NCI-H510A treated with DMSO at 0.1 percent for 48 hours (cell line): ENCODE measurements at regions not wholly inside any gene's neighbourhood (a gene's known extent, or its start where the extent isn't known, plus 50 kb on each side); places are given as distances from the start of the nearest gene placed in this dataset.
"Not testable (repeated sequence)": the region's sequence is repeated elsewhere in the genome, so short reads cannot be mapped to it uniquely, and the experiment has no call there.

ENCODE experiments used
- DNase-seq: peaks from one replicate; lab custom pipeline; 2025; lab: John Stamatoyannopoulos, UW

GRCh38 chr1:38500891-38501290 lies 358.7 kb downstream of the RRAGC start:
- no peak for DNase-seq

- DNase-seq: no peak
Observed at GRCh38 chr1:38500352-38500751, 359.2 kb downstream of the RRAGC start.

GRCh38 chr1:38498686-38499085 lies 360.9 kb downstream of the RRAGC start:
- DNase-seq: no peak

GRCh38 chr1:38497921-38498656 lies 361.5 kb downstream of the RRAGC start:
- no peak for DNase-seq

GRCh38 chr1:38493306-38493705 lies 366.3 kb downstream of the RRAGC start:
- not testable (repeated sequence) for DNase-seq

GRCh38 chr1:38489844-38490270 lies 369.7 kb downstream of the RRAGC start:
- peak; percentile 38 for DNase-seq

GRCh38 chr1:38488162-38488898 lies 371.2 kb downstream of the RRAGC start:
- no peak for DNase-seq

- no peak for DNase-seq
Observed at GRCh38 chr1:38487396-38487795, 372.2 kb downstream of the RRAGC start.

- no peak for DNase-seq
Observed at GRCh38 chr1:38486085-38486484, 373.5 kb downstream of the RRAGC start.

- DNase-seq: no peak
Observed at GRCh38 chr1:38481871-38482826, 377.4 kb downstream of the RRAGC start.

- DNase-seq: not testable (repeated sequence)
Observed at GRCh38 chr1:38479662-38480061, 379.9 kb downstream of the RRAGC start.

GRCh38 chr1:38477811-38478210 lies 381.8 kb downstream of the RRAGC start:
- no peak for DNase-seq

- DNase-seq: no peak
Observed at GRCh38 chr1:38476850-38477178, 382.8 kb downstream of the RRAGC start.

GRCh38 chr1:38476111-38476849 lies 383.3 kb downstream of the RRAGC start:
- no peak for DNase-seq

- no peak for DNase-seq
Observed at GRCh38 chr1:38475624-38476005, 384.0 kb downstream of the RRAGC start.

GRCh38 chr1:38474738-38475623 lies 384.6 kb downstream of the RRAGC start:
- DNase-seq: no peak

GRCh38 chr1:38466487-38466886 lies 393.1 kb downstream of the RRAGC start:
- DNase-seq: no peak

- no peak for DNase-seq
Observed at GRCh38 chr1:38465460-38465859, 394.1 kb downstream of the RRAGC start.

- no peak for DNase-seq
Observed at GRCh38 chr1:38464071-38464661, 395.4 kb downstream of the RRAGC start.

GRCh38 chr1:38463074-38463473 lies 396.5 kb downstream of the RRAGC start:
- DNase-seq: no peak
